ENCODE measurements at regions not wholly inside any gene's neighbourhood (a gene's known extent, or its start where the extent isn't known, plus 50 kb on each side); places are given as distances from the start of the nearest gene placed in this dataset.

DNA sequence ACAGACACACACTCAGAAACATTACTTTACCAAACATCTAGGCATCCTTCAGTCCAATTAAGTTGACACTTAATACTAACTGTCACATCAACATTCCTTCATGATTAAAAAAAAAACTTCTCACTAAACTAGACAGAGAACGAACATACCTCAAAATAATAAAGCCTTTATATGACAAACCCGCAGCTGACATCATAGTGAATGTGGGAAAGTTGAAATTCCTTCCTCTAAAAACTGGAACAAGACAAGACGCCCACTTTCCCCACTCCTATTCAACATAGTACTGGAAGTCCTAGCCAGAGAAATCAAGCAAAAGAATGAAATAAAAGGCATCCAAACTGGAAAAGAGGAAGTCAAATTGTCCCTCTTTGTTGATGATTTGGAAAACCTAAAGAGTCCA lies 96.9 kb upstream of the PPP1R9A start:
- intact Hi-C loops (cut with micrococcal nuclease; ENCODE audit: unreplicated experiment) (no loop called here), in situ Hi-C loops (cut with HindIII; ENCODE audit: extremely low pct_ligation_motif_present, low pct_unique_long_range_greater_than_20kb) (no loop called here)
- H3K27me3 ChIP-seq (ENCODE audit: control insufficient read depth in 1 of 2, insufficient read depth in 2 of 2, low read length in 2 of 2): no peaks in the 10 kb centered on the region
- no peaks in the 10 kb centered on the region for H3K4me1 ChIP-seq (ENCODE audit: insufficient read depth, low read length)
- CTCF ChIA-PET (ENCODE audit: low intra/inter-chr PET ratio, low total read pairs): no interaction called here
- WGBS (ENCODE audit: low lambda C conversion rate): 2% methylated on average over 3 of the region's 3 CpGs
- no peak overlapping the region for H3K27ac ChIP-seq (ENCODE audit: extremely low read length, insufficient read depth, low read length)
- no peaks in the 10 kb centered on the region for H3K36me3 ChIP-seq (replicated peaks in 1 of 2; ENCODE audit: control insufficient read depth in 1 of 2, insufficient read depth in 2 of 2, low read length in 2 of 2)
- H3K9me3 ChIP-seq (ENCODE audit: low read length): no peaks in the 10 kb centered on the region
- H3K4me2 ChIP-seq (ENCODE audit: low read depth, low read length): no peak overlapping the region
- no TSS peak for BruUV-seq (replicated peaks)
- H2AFZ ChIP-seq (ENCODE audit: low read length): no peak overlapping the region
- H4K20me1 ChIP-seq (ENCODE audit: insufficient read depth, low read length): no peaks in the 10 kb centered on the region
- DNase-seq (ENCODE audit: low spot score): no peak
- H3K79me2 ChIP-seq (ENCODE audit: insufficient read depth, low read length): no peaks in the 10 kb centered on the region
- TF ChIP-seq ZBTB7B (CRISPR knock-in tag; IDR thresholded peaks at IDR 0.05) (no peak), ARHGAP35 (CRISPR knock-in tag; IDR thresholded peaks at IDR 0.05; ENCODE audit: borderline replicate concordance) (no peak), NR2F6 (IDR thresholded peaks at IDR 0.05) (no peak), NR2F6 (CRISPR knock-in tag; IDR thresholded peaks at IDR 0.05) (no peak), ATF7-NPFF (CRISPR knock-in tag; IDR thresholded peaks at IDR 0.05; ENCODE audit: low read depth) (no peak), NFYB (CRISPR knock-in tag; IDR thresholded peaks at IDR 0.05) (no peak), SALL1 (CRISPR knock-in tag; IDR thresholded peaks at IDR 0.05) (no peak), JARID2 (CRISPR knock-in tag; IDR thresholded peaks at IDR 0.05; ENCODE audit: insufficient replicate concordance) (no peak), ZFP62 (CRISPR knock-in tag; IDR thresholded peaks at IDR 0.05) (no peak), NR1H2 (CRISPR knock-in tag; IDR thresholded peaks at IDR 0.05; ENCODE audit: borderline replicate concordance, low read depth) (no peak)
- TF ChIP-seq, protein P1, sequence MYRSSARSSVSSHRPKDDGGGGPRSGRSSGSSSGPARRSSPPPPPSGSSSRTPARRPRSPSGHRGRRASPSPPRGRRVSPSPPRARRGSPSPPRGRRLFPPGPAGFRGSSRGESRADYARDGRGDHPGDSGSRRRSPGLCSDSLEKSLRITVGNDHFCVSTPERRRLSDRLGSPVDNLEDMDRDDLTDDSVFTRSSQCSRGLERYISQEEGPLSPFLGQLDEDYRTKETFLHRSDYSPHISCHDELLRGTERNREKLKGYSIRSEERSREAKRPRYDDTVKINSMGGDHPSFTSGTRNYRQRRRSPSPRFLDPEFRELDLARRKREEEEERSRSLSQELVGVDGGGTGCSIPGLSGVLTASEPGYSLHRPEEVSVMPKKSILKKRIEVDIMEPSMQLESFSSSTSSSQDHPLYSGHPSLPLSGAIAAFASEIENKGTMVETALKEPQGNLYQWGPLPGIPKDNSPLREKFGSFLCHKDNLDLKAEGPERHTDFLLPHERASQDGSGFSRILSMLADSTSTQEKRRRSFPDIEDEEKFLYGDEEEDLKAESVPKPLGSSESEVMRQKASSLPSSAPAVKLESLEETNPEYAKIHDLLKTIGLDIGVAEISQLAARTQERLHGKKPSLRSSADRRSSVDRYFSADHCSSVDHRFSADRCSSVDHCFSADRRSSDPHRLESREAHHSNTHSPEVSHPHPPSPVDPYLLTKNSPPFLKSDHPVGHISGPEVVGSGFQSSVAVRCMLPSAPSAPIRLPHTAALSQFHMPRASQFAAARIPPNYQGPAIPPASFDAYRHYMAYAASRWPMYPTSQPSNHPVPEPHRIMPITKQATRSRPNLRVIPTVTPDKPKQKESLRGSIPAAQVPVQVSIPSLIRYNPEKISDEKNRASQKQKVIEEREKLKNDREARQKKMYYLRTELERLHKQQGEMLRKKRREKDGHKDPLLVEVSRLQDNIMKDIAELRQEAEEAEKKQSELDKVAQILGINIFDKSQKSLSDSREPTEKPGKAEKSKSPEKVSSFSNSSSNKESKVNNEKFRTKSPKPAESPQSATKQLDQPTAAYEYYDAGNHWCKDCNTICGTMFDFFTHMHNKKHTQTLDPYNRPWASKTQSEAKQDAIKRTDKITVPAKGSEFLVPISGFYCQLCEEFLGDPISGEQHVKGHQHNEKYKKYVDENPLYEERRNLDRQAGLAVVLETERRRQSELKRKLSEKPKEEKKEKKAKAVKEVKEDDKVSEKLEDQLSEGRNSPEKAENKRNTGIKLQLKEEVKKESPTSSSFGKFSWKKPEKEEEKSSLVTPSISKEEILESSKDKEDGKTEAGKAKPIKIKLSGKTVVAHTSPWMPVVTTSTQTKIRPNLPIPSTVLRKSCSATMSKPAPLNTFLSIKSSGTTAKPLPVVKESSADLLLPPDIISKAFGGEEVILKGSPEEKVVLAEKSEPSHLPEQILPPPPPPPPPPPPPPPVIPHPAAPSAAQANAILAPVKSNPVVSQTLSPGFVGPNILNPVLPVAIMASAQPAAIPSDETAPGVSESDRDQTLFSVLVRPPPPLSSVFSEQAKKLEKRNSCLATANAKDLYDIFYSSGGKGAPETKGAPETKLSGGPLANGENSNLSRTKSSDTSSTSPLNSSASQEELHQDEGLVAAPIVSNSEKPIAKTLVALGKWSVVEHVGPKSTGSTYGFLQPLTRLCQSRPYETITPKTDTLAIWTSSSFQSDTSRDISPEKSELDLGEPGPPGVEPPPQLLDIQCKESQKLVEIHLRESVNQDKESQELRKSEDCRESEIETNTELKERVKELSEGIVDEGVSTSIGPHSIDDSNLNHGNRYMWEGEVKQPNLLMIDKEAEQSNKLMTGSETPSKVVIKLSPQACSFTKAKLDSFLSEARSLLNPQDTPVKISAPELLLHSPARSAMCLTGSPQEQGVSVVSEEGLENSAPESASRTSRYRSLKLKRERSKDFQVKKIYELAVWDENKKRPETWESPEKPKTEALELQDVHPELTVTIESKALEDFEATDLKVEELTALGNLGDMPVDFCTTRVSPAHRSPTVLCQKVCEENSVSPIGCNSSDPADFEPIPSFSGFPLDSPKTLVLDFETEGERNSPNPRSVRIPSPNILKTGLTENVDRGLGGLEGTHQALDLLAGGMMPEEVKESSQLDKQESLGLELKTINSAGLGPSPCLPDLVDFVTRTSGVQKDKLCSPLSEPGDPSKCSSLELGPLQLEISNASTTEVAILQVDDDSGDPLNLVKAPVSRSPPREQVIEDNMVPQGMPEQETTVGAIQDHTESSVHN (CRISPR knock-in tag; IDR thresholded peaks at IDR 0.05): no peak
- TF ChIP-seq, protein P2, sequence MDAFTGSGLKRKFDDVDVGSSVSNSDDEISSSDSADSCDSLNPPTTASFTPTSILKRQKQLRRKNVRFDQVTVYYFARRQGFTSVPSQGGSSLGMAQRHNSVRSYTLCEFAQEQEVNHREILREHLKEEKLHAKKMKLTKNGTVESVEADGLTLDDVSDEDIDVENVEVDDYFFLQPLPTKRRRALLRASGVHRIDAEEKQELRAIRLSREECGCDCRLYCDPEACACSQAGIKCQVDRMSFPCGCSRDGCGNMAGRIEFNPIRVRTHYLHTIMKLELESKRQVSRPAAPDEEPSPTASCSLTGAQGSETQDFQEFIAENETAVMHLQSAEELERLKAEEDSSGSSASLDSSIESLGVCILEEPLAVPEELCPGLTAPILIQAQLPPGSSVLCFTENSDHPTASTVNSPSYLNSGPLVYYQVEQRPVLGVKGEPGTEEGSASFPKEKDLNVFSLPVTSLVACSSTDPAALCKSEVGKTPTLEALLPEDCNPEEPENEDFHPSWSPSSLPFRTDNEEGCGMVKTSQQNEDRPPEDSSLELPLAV (CRISPR knock-in tag; conservative IDR thresholded peaks at IDR 0.05; ENCODE audit: low read depth): no peak
- no peak for ATAC-seq
- no peak overlapping the region for H3K4me3 ChIP-seq (replicated peaks in 1 of 3; ENCODE audit: insufficient read depth in 1 of 3, low read depth in 2 of 3, low read length in 3 of 3)
- no peak for FAIRE-seq
- POLR2A ChIA-PET: no interaction called here
- H3K9ac ChIP-seq (ENCODE audit: insufficient read depth, low read depth, low read length): no peak overlapping the region
